Superior temporal gyrus (tissue), 1 donor: ENCODE measurements at regions not wholly inside any gene's neighbourhood (a gene's known extent, or its start where the extent isn't known, plus 50 kb on each side); places are given as distances from the start of the nearest gene placed in this dataset.

Source experiments
- DNase-seq: peaks from one replicate; pipeline ENCODE4 v3.0.0-alpha.2; 2016; ENCODE audit errors: extremely low spot score

- no peak for DNase-seq
Observed at GRCh38 chr21:27646691-27647090, 679.8 kb upstream of the ADAMTS5 start.

GRCh38 chr21:27646056-27646455, 679.2 kb upstream of the ADAMTS5 start:
- no peak for DNase-seq

GRCh38 chr21:27645285-27645684, 678.4 kb upstream of the ADAMTS5 start:
- no peak for DNase-seq

- DNase-seq, result no peak
Observed at GRCh38 chr21:27643326-27643725, 676.4 kb upstream of the ADAMTS5 start.

GRCh38 chr21:27639286-27639685, 672.4 kb upstream of the ADAMTS5 start:
- no peak for DNase-seq

GRCh38 chr21:27636656-27637055, 669.8 kb upstream of the ADAMTS5 start:
- no peak for DNase-seq

GRCh38 chr21:27633631-27634030, 666.7 kb upstream of the ADAMTS5 start:
- no peak for DNase-seq

- DNase-seq, result no peak
Observed at GRCh38 chr21:27631471-27631870, 664.6 kb upstream of the ADAMTS5 start.

GRCh38 chr21:27622631-27623030, 655.7 kb upstream of the ADAMTS5 start:
- DNase-seq, result no peak

- DNase-seq, result no peak
Observed at GRCh38 chr21:27614231-27614630, 647.3 kb upstream of the ADAMTS5 start.

- no peak for DNase-seq
Observed at GRCh38 chr21:27606422-27606821, 639.5 kb upstream of the ADAMTS5 start.

- DNase-seq, result no peak
Observed at GRCh38 chr21:27596196-27596595, 629.3 kb upstream of the ADAMTS5 start.

- no peak for DNase-seq
Observed at GRCh38 chr21:27595716-27596115, 628.8 kb upstream of the ADAMTS5 start.

GRCh38 chr21:27590271-27590670, 623.4 kb upstream of the ADAMTS5 start:
- no peak for DNase-seq

GRCh38 chr21:27589781-27590180, 622.9 kb upstream of the ADAMTS5 start:
- no peak for DNase-seq

GRCh38 chr21:27586986-27587385, 620.1 kb upstream of the ADAMTS5 start:
- DNase-seq, result no peak

- no peak for DNase-seq
Observed at GRCh38 chr21:27586326-27586725, 619.4 kb upstream of the ADAMTS5 start.

GRCh38 chr21:27584256-27584655, 617.4 kb upstream of the ADAMTS5 start:
- DNase-seq, result no peak

GRCh38 chr21:27582948-27583430, 616.1 kb upstream of the ADAMTS5 start:
- no peak for DNase-seq

- DNase-seq, result no peak
Observed at GRCh38 chr21:27582246-27582947, 615.5 kb upstream of the ADAMTS5 start.

GRCh38 chr21:27581168-27581567, 614.3 kb upstream of the ADAMTS5 start:
- DNase-seq, result no peak

- no peak for DNase-seq
Observed at GRCh38 chr21:27580276-27580675, 613.4 kb upstream of the ADAMTS5 start.

GRCh38 chr21:27578741-27579265, 611.9 kb upstream of the ADAMTS5 start:
- DNase-seq, result no peak

- DNase-seq, result no peak
Observed at GRCh38 chr21:27572696-27573095, 605.8 kb upstream of the ADAMTS5 start.
